ENCODE measurements at regions not wholly inside any gene's neighbourhood (a gene's known extent, or its start where the extent isn't known, plus 50 kb on each side); places are given as distances from the start of the nearest gene placed in this dataset.

- TF ChIP-seq CTCF (IDR thresholded peaks at IDR 0.05) (no peak), POLR2A (IDR thresholded peaks at IDR 0.05) (no peak)
Observed at GRCh38 chr10:33630761-33631160, 296.3 kb upstream of the NRP1 start.

All from uterus (tissue), 2 donors.